Limb (tissue), 2 donors: ENCODE measurements at regions not wholly inside any gene's neighbourhood (a gene's known extent, or its start where the extent isn't known, plus 50 kb on each side); places are given as distances from the start of the nearest gene placed in this dataset.

Experiments
- DNase-seq, 2 donors: peaks; one replicate each; pipeline ENCODE4 v3.0.0-alpha.2; 2016; ENCODE audit errors: extremely low spot score in 2 of 2

DNA sequence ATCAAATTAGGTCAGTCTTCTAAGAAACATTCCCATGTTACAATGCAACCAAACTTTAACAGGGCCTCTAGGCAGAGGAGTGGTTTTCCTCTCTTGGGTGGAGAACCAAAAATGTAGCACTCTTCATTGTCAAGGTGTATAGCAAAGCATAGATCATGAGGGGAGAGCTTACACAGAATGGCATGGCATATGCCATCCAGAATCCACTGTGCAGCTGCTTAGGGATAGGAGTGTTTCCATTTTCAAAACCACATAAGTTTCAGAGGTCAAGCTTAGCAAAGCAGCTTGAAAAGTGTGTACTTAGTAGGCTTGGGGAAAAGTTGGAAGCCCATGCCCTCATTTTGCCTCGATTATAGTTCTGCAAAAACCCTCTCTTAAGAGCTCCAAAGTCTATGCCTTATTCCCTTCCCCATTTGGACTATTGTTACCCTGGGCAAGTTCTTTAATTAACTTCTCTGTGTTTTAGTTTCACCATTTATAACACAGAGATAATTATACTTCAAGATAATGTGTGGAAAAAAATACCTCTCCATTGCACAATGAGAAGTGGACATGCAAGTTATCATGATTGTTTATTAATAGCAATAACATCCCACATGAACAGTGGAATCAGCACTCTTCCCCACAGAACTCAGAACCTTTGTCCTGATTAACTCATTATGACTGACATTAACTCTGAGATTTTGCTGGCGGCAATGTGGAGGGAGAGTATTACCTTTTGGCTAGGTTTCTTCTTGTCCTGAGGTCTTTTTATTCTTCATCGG is 398.9 kb upstream of the WWC1 start:
- DNase-seq = no peak

DNA sequence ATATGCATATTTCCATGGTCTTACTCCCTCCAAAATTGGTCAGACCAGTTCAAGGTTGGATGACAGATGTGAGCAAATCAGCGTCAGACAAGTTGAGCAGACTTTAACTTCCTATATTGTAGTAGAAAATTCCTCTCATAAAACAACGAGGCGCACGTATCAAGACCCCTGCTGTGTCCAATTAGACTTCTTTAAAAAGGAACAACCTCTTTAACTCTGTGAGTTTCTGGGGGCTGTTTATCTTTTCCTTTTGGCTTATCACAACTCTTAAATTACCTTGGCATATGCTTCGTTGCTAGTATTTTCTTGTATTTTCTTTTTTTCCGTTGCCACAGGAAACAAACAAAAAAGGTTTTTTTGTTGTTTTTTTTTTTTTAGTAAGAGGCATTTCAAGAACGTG is 398.2 kb upstream of the WWC1 start:
- no peak for DNase-seq

DNA sequence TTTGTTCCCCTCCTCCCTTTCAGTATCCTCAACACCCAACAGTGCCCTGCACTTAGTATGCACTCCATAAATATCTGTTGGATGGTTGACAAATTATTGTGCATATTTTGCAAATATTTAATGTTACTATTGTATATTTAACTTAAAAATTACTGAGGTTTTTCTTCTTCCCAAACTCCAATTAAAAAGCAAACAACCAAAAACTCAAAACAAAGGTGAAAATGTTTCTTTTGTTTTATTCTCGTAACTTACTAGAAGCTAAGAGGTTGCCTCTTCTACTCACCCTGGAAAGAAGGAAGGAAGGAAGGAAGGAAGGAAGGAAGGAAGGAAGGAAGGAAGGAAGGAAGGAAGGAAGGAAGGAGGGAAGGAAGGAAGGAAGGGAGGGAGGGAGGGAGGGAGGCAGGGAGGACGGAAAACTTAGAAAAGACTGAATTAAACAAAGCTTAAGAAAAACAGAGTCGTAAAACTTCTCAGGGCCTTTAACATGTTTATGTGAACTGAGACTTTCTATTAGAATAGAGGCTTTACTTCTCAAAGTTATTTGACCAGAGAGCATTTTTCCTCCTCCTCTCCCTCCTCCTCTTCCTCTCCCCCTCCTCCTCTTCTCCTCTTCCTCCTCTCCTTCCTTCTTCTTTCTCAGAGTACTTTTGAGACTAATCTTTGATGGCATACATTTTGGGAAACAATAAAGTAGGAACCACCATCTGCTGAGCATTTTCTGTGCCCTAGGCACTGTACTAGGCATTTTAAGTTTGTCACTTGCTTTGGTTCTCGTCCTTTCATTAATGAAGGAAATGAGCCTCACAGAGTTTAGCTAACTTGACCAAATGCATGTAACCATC is 396.6 kb upstream of the WWC1 start:
- no peak for DNase-seq

DNA sequence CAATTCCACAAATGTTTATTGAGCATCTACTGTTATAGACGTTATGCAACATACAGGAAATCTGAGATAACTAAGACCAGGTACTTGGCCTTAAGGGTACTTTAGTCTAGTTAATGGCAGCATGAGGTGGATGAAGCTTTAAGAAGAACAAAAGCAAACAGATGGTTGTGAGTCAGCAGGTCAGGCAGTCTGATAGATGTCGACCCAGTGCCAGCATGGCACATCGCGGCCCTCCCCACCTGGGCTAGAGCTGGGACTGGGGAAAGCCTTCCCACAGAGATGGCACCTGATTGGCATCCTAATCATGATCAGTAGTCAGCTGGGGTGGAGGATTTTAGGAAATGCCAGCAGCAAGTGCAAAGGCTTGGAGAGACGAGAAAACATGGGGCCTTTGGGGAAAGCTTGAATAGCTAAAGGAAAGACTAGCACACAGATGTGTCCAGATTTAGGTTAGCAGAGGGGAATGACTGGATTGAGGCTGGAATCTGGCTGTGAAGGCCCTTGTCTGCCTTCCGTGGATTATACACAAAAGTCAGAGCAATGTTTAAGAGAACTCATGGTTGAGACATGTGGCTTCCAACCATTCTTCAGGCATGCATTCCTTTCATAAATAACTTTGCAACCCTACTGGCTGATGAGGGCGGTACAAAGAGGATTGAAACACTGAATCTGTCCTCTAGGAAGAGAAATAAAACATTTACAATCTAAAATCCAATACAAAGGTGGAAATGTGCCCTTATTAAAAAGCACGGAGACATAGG is 395.4 kb upstream of the WWC1 start:
- DNase-seq = no peak

DNA sequence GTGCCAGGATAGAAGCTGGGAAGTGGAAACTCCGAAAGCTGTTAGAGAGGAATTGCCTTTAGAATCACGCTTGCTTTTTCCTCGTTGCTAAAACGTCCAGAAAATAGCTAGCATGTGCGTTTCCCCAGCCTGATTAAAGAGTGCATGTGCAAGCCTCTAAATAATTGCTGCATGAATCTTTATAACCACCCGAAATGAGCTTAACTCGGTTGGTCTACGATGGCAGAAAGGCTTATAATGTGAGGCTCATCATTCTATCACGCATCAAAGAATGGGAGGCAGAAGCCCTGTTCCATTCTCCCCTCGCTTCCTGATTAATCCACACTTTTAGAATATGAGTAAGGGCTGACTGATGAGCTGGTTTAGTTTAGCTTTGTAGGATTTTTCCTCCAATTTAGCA is 394.6 kb upstream of the WWC1 start:
- no peak for DNase-seq

DNA sequence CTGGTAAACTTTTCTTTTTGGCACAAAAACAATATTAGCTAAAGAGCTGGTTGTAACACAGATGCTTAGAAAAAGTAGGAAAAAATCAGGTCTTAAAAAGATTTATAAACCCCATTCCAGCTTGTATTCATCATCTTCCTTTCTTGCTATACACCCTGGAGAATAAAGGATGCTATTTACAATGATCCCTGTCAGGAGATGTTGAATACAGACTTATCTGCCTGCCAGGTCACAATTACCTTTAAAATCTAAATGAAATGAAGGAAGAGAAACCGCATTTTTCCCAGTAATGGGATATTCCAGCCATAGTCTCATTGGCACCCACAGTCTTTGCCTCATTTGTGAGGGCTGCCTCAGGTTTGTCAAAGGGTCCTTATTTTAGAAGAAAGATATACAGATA is 394.1 kb upstream of the WWC1 start:
- no peak for DNase-seq

DNA sequence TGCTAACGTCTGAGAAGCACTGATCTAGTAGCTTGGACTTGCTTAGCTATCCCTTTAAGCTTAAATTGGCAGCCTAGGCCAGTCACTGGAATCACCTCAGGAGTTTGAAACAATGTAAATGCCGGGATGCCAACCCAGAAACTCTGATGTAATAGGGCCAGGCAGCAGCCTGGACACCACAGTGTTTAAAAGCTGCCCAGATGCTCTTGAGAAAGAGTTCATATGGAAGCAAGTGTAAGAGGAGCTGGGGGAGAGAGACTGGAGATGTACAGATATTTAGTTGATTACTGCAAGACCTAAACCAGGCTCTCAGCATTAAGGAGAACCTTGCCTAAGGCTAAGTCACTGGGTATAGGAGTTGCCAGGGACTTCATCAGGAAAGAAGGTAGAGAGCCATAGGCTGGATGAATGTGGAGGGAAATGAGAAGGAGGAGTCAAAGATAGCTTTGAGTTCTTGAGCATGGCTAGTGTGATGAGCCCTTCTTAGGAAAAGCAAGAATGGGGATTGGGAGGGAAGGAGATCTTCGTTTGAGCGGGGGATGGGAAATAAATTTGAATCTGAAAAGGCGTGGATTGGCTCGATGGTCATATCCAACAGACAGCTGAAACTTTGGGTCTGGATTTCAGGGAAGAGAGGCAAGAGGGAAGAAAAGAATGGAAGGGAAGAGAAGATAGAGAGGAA is 392.9 kb upstream of the WWC1 start:
- no peak for DNase-seq

DNA sequence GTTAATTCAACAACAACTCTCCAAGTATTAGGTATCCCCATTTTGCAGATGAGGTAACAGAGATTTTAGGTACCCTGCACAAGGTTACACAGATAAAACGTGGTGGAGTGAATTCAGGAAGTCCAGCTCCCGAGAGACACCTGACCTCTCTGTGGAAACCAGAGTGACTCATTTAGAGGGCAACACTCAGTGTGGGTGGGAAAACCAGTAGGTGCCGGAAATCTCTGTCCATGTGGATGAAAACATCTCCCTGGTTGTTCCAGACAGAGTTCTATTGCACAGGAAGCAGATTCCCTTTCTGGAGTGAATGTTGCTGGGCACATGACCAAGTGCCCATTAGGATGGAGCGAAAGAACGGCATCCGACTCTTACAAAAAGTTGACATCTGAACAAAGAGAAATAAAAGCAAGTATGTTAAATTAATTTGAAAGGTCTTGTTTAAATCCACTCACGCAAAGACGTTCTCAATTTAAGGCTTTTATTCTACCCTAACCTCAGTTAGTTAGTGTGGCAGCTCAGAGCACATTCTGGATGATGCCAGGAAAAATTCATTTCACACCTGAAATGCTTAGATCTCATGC is 391.9 kb upstream of the WWC1 start:
- DNase-seq = no peak

DNA sequence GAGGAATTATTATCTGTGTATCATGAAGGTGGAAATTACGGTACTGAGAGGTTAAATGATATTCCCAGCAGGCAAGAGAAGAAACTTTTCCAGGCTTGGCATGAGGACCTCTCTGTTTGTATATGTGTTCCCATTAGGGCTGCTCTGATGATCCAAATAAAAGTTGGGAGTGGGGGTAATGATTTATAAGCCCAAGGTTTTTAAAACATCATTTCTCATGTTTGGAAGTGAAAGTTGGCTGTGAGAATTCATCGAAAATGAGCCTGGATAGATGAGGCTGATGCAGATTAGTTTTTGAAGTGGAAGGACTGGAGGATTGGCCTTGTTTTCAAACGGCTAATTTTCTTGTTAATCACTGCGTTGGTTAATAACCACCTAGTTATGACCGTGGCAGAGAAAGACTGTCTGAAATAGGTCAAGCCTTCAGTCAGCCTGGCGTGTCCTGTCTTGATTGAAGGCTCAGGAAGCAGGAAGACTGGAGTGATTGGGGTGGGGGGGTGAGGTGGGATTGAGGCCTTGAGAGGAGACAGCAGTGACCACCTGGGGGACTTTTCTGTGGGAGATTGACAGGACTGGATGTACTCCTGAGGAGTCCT is 391.0 kb upstream of the WWC1 start:
- no peak for DNase-seq

DNA sequence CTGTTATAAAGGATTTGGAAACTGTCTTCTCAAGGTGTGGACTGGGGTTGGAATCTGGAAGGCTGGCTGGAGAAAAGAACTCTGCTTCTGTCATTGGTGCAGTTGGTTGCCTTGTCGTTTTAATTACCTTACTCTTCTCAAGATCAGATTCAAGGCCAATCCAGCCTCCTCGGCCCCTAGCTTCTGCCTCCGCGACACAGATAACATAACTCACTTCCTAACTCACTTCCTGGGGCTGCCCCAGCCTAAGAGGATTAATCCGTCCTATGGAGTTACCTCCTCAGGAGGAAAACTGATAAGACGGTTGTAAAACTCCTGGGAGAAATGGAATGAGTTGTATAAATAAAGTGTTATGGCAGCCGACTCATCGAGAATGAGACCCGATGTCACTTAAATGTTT is 389.1 kb upstream of the WWC1 start:
- no peak for DNase-seq

DNA sequence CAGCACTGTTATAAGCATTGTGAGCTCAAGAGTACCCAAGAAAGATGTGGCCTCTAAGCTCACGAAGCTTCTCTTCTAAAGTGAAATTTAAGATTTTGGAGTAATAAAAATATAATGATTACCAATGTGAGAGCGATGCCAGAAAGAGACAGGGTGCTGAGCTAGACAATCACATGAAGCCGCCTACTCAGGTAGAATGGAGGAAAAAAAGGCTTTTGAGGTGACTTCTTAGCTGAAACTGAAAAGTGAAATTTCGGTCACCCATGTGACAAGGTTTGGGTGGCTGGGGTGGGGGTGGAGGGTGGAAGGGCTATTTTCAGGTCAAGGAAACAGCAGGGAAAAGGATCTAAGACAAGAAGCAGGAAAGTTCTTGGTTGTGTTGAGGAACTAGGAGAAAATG is 388.2 kb upstream of the WWC1 start:
- DNase-seq = no peak

DNA sequence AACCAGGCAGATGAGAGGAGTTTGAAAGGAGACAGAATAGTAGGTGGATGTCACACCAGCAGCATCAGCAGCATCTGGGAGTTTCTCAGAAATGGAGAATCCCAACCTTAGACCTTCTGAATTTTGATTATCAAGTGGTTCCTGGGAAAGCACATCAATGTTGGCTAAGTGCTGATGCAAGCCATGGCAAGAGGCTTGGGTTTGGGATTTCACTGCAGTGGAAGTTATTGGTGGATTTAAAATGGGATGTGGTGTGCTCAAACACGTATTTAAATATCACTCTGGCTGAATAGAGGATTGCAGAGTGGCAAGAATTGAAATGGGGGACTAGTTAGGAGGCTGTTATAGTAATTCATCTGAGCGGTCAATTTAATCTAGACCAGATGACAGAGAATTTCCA is 387.8 kb upstream of the WWC1 start:
- no peak for DNase-seq

DNA sequence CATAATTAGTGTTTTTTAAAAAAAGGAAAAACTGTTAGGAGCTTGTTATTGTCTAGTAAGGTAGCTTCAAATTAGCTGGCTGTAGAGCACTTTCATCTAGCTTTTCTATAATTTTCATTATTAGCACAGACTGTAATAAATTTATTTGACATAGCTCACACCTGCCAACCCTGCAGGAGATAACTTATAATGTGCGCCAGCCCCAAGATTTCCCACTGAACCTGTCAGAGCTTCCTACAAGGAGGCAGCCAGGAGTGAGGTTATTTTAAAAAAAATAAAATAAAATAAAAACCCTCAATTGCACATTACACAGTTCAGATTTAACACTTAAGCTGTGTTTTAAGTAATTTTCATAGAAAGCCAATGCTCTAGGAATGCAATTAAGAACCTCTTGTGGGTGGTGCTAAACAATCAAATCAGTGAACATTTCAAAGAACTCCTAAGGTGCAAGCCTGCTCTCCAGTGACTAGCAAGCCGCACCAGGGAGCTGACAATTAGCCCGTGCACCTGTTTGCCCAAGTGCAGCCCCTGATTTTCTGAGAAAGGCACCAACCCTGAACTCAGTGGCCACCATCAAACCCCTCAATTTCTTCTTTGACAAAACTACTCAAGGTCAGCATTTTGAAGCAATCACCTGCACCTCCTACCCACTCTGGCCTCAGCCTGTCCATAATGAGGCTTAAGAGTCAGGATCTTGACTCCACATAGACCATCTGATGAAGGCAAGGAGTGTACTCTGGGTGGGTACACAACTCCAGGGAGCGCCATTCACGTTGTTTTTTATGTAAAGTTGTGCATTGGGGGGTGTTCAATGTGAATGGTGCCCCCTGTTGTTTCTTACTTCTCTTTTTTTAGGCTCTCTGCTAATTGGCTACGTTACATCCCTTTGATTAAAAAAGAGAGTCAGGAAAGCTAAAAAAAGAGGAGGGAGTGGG is 385.3 kb upstream of the WWC1 start:
- no peak for DNase-seq

DNA sequence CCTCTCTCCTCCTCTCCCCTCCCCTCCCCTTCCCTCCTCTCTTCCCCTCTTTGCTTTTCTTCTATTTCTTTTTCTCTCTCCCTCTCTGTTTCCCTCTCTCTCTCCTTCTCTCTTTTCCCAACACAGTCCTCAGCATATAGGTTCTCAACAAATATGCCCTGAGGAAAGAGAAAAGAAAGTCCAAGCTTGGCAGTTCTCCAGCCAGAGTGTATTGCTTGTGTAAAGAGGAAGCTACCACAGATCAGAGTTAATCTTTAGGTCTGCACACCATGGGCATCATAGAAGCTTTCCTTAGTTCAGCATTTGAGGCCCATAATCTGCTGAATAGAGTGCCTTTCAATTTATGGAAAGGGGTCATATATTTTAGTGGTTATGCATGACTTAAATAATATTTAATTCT is 382.8 kb upstream of the WWC1 start:
- DNase-seq = no peak

DNA sequence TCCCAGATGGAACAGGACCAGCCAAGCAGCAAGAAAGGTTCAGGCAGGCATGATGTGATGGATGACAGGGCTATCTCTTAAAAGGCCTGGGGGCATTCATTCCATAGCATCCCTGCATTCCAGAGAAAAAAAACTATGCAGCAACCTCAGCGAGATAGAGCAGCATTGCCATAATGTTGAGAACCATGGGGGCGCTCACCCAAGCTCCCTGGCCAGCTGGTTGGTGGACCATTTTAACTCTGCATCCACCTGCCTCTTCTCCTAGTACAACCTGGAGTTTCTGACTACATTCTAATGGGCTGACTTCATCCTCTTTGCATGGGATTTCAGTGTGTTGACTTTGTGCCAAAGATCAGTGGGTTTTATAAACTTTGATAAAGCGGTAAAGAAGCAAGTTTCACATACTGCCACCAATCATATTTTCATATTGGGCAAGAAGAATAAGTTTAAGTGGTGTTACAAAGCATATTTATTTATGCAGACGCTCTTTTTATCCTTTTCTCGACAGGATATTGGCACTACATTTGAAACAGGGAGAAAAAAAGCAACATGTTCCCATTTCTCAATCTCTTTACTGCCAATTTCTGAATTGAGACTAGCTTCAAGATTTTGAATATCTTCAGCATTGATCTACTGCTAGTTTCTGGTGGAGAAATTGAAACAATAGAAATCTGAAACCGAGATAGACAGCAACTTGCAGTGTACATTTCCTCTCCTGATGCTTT is 378.3 kb upstream of the WWC1 start:
- DNase-seq = no peak

DNA sequence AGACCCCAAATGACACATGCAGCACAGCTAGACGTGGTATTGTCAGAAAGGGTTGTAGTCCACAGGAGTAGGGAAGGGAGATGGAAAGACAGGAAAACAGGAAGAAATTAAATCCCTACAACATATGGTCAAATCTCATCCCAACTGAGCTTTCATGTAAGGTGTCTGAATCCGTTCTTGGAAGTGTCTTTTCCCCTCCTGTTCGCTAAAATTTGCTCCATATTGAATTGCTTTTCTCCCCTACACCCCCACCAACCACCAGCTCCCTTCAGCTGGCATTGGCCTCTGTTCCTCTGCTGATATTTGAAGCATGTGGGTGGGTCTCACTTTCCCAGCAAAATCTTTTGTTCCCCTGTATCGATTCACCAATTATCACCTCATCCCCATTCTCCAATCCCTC is 376.2 kb upstream of the WWC1 start:
- no peak for DNase-seq

DNA sequence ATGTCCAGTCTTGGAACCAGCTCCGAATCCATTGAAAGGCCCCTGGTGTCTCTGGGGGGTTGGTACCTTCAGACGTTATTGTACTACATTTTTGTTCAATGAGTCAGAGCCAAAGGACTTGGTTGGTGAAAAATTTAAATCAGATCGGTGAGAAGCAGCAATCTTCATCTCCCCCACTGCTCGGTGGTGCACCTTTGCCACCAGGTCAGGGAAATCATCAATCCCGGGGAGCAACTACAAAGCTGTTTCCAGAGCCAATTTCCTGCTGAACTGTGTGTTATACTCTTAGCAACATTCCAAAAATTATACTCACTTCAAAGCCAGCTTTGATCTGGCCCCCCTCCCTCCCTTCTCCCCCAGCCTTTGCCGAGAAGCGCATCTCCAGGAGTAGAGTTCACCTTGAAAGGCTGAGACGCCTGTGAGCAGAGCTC is 375.2 kb upstream of the WWC1 start:
- no peak for DNase-seq

DNA sequence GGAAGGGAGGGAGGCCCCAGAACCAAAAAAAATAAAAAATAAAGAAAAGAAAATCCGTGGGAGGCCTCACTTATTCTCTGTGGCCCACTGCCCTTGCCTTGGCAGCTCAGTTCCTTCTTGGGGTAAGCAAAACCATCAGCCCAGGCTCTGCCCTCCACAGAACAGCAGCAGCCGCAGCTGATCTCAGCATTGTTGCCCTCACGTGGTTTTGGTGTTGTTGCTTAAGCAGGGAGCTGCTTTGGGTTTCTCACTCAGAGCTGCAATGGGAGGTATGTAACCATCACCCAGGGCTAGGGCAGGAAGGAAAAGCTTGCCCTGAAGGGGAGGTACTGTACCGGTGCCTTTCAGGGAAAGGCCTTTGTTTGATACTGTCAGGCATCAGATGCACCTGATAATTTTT is 374.7 kb upstream of the WWC1 start:
- DNase-seq = no peak

DNA sequence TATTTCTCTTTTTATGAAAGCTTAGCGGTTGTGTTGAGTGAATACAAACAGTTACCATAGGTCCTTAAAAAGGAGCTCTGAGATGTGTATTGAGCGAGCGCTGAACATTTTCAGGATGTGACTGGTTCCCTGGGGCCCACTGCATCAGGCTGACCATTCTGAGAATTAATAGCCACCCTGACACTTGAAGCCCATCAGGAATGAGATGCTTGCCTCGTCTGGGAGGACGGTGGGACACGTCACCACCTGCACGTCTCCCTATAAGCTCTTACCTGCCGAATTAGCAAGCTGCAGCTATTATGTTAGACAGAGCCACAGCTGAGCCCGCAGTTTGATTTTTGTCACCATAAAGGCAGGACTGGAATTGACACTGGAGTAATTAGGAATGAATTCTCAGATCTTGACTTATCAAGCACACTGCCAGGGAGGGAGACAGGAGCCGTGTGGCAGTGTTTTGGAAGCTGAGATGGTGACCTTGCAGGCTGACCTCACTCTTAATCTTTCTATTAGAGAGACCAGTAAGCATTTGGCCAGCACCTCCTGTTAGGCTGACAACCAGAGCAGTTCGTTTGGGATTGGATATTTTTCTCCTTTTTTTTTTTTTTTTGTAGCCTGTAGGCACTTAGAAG is 373.1 kb upstream of the WWC1 start:
- no peak for DNase-seq
